ENCODE measurements at regions not wholly inside any gene's neighbourhood (a gene's known extent, or its start where the extent isn't known, plus 50 kb on each side); places are given as distances from the start of the nearest gene placed in this dataset.
A peak's percentile ranks its signal among the peaks of the same experiment; 100 is the strongest.

- TF ChIP-seq GATA3 (IDR thresholded peaks at IDR 0.05; ENCODE audit: low read depth, low read length) (peak; percentile 83), GATA2 (IDR thresholded peaks at IDR 0.05; ENCODE audit: low read depth, low read length) (peak; percentile 87)
Measured at GRCh38 chr2:58972737-58973136, 731.6 kb upstream of the FANCL start.

- no peak for TF ChIP-seq GATA3 (IDR thresholded peaks at IDR 0.05; ENCODE audit: low read depth, low read length)
- TF ChIP-seq GATA2 (IDR thresholded peaks at IDR 0.05; ENCODE audit: low read depth, low read length): no peak; the same call in none of the 2 replicates
Measured at GRCh38 chr2:58971511-58972360, 730.6 kb upstream of the FANCL start.

GRCh38 chr2:58970365-58970764 lies 729.2 kb upstream of the FANCL start:
- TF ChIP-seq GATA2 (IDR thresholded peaks at IDR 0.05; ENCODE audit: low read depth, low read length) (no peak), GATA3 (IDR thresholded peaks at IDR 0.05; ENCODE audit: low read depth, low read length) (no peak)

DNA sequence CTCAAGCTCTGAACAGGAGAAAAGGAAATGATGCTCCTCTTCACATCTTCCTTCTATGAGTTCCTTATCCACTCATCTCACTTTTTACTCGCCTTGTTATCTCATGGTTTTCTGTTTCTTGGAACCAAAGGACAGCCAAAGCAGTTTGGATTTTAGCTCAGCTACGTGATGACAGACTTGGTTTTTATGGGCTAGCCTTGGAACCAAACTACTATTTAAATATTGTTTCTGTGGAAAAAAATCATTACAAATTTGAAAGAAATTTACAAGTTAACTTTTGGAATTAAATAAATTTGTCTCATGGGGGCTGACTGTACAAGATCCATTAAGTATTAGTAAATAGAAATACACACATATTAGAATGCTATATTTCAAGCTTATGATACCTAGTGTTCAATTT lies 727.8 kb upstream of the FANCL start:
- no peak for TF ChIP-seq GATA3 (IDR thresholded peaks at IDR 0.05; ENCODE audit: low read depth, low read length)

DNA sequence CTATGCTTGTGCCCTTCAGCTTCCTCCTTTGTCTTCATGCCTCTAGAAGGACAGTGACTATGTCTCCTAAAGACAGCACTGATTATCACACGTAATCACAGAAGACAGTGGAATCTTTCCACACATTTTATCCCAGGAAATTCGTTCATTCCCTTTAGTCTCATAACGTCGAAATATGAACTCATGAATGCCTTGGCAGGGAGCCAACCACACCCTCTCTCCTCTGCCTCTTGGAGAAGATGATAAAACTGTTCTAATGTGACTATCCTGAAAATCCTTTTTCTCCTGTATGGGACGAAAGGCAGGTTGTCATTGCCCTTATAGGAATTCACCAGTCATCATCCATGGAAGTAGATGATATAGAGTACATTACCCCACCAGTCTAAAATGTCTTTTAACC lies 726.6 kb upstream of the FANCL start:
- TF ChIP-seq GATA2 (IDR thresholded peaks at IDR 0.05; ENCODE audit: low read depth, low read length) (no peak), GATA3 (IDR thresholded peaks at IDR 0.05; ENCODE audit: low read depth, low read length) (no peak)

DNA sequence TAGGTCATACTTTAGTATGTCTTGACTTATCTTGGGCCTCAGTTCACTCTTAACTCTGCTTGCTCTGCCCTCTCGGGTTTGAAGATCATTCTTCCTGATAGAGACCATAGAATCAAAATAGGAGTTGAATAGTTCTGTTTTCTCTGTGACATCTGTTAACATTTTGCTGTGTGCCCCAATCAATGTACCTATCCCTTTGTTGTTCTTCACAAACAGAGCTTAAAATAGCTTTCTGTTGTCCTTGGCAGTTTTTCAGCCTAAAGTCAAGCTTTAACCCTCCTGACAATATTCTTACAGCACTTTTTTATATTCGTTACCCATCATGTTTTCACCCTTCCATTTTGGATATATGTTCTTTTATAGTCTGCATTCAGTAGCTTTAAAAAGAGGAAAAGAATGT lies 724.5 kb upstream of the FANCL start:
- no peak for TF ChIP-seq GATA3 (IDR thresholded peaks at IDR 0.05; ENCODE audit: low read depth, low read length)
- TF ChIP-seq GATA2 (IDR thresholded peaks at IDR 0.05; ENCODE audit: low read depth, low read length): no peak

DNA sequence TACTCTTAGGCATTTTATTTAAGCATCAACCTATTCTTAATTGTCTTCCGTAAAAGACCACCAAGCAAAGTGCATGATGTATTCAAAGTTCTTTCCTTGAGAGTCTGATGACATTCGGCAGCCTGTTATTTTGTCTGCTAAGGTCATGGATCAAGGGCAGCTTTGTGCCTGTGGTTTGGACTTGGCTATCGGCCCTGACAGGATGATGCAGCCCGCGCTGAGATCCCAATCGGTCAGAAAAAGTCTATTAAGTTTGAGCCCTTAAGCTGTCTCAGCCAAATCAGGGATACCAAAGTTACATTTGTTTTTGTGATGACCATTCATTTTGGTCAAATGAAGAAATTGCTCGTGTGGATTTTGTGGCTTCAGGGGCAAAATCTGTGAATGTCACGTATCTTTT lies 718.9 kb upstream of the FANCL start:
- TF ChIP-seq GATA2 (IDR thresholded peaks at IDR 0.05; ENCODE audit: low read depth, low read length) (peak; percentile 55), GATA3 (IDR thresholded peaks at IDR 0.05; ENCODE audit: low read depth, low read length) (no peak)

- TF ChIP-seq GATA3 (IDR thresholded peaks at IDR 0.05; ENCODE audit: low read depth, low read length) (no peak), GATA2 (IDR thresholded peaks at IDR 0.05; ENCODE audit: low read depth, low read length) (no peak)
Measured at GRCh38 chr2:58957188-58957840, 716.2 kb upstream of the FANCL start.

- TF ChIP-seq GATA3 (IDR thresholded peaks at IDR 0.05; ENCODE audit: low read depth, low read length): no peak
- TF ChIP-seq GATA2 (IDR thresholded peaks at IDR 0.05; ENCODE audit: low read depth, low read length): no peak
Measured at GRCh38 chr2:58954880-58955385, 713.8 kb upstream of the FANCL start.

GRCh38 chr2:58951722-58952121 lies 710.6 kb upstream of the FANCL start:
- no peak for TF ChIP-seq GATA2 (IDR thresholded peaks at IDR 0.05; ENCODE audit: low read depth, low read length)
- no peak for TF ChIP-seq GATA3 (IDR thresholded peaks at IDR 0.05; ENCODE audit: low read depth, low read length)

DNA sequence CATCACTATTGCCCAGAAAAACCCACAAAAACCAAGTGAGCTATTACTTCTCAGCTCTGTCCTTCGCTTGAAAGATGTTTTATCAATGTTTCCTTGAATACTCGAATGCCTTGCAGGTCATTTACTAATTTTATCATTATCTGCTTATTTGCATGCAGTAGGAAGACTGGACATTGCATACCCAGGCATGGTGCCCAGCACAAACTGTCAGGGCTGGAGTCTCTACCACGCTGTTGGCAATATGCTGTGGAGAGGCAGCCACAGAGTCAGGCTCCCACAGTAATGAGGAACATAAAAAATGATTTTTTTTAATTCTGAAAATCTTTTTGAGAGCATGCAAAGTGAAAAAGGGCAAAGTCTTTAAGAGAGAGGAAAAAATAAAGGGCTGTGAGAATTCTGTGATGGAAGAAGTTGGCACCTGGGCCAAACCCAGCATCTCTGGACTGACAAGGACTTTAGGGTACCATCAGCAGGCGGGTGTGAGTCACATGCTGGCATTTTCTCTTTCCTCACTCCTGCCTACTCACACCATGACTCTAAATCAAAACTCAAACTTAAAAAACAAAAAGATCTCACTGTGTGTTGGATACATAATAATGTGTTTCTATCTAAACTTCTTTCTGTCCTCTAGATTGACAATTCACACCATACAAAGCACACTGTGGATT lies 709.8 kb upstream of the FANCL start:
- no peak for TF ChIP-seq GATA3 (IDR thresholded peaks at IDR 0.05; ENCODE audit: low read depth, low read length)
- TF ChIP-seq GATA2 (IDR thresholded peaks at IDR 0.05; ENCODE audit: low read depth, low read length): no peak

- TF ChIP-seq GATA3 (IDR thresholded peaks at IDR 0.05; ENCODE audit: low read depth, low read length) (no peak), GATA2 (IDR thresholded peaks at IDR 0.05; ENCODE audit: low read depth, low read length) (no peak)
Measured at GRCh38 chr2:58939388-58939787, 698.3 kb upstream of the FANCL start.

GRCh38 chr2:58938988-58939387 lies 697.9 kb upstream of the FANCL start:
- TF ChIP-seq GATA3 (IDR thresholded peaks at IDR 0.05; ENCODE audit: low read depth, low read length) (no peak), GATA2 (IDR thresholded peaks at IDR 0.05; ENCODE audit: low read depth, low read length) (no peak)

DNA sequence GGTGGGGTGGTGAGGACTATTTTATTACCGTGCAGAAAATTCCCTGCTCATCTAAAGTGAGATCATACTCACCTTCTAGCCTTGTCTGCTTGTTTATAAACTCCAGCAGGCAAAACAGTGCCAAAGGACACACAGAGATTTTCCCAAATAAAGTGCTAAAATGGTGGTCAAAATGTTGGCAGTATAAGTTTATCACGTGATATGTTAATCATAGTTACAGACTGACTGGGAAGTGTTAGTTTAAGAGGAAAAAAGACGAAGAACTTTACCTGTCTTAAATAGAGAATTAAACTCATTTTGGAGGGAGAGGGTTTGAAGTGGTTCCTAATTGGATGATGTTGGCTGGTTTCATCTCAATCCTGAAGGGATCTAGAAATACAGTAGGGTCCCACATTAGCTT lies 691.7 kb upstream of the FANCL start:
- TF ChIP-seq GATA3 (IDR thresholded peaks at IDR 0.05; ENCODE audit: low read depth, low read length): no peak
- TF ChIP-seq GATA2 (IDR thresholded peaks at IDR 0.05; ENCODE audit: low read depth, low read length): no peak
